ENCODE measurements at regions not wholly inside any gene's neighbourhood (a gene's known extent, or its start where the extent isn't known, plus 50 kb on each side); places are given as distances from the start of the nearest gene placed in this dataset.

DNA sequence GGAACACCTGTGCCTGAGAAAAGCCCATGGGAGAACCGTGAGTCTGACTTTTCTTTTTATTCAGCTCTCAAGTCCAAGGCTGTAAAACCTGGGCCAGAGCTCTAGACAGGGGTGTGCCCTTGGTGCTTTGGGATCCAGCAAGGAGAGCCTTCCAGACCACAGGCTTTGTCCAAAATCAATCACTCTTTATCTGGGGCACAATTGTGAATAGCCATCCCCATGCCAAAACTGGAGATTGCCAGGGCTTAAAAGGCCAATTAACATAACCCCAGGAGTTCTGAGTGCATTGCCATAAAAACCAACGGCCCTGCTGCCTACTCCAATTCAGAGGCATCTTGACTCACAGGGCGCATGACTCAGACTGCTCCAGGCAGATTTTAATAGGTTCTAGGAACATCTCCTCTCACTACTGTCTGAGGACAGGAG is 391.8 kb downstream of the ARHGEF28 start:
- peaks cover 6% of the 10 kb centered on the region for H3K27me3 Mint-ChIP-seq
- no peaks in the 10 kb centered on the region for H3K4me1 Mint-ChIP-seq
- H3K36me3 Mint-ChIP-seq: no peaks in the 10 kb centered on the region
- no peak overlapping the region for H3K27ac Mint-ChIP-seq
- no peaks in the 10 kb centered on the region for H3K9me3 Mint-ChIP-seq (ENCODE audit: low read depth)
- CTCF ChIA-PET: no interaction called here
- H3K4me3 Mint-ChIP-seq: no peak overlapping the region
- no peak for ATAC-seq
- DNase-seq: no peak

DNA sequence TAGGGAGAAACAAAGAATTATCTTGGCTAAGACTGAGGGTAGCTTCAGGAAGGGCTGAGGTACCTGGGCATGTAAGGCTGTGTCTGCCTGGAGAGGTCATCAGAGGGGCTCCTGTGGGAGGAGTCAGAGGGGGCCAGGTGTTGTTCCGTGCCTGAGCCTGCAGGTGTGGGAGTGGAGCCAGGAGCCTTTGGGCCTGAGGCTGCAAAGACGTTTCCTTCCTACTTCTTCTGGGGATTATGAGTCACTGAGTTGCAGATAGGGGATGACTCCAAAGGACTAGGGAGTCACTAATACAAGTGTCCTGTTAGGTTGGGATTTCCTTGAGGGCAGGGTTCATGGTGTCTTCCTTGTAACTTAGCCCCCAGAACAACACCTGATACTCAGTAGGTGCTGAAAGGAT is 391.1 kb downstream of the ARHGEF28 start:
- DNase-seq (no peak), ATAC-seq (no peak)
- no peaks in the 10 kb centered on the region for H3K4me1 Mint-ChIP-seq
- H3K36me3 Mint-ChIP-seq: no peaks in the 10 kb centered on the region
- H3K27ac Mint-ChIP-seq: no peak overlapping the region
- no peak overlapping the region for H3K4me3 Mint-ChIP-seq
- CTCF ChIA-PET: no interaction called here
- peaks cover 8% of the 10 kb centered on the region for H3K27me3 Mint-ChIP-seq
- H3K9me3 Mint-ChIP-seq (ENCODE audit: low read depth): no peaks in the 10 kb centered on the region

DNA sequence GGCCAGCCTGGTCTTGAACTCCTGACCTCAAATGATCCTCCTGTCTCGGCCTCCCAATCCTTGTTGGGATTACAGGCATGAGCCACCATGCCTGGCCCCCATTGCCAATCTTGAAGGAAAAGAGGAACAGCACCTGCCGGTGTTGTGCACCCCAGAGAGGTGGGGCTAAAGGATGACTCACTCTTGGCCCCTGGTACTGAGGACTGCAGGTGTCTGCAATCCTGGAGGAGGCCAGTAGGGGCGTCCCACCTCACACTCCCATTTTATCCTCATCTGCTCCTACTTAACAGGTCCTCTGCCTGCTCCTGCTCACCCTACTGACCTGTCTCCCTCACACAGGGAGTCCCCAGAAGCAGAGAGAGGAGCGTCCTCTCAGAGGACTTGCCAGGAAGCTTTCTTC is 390.4 kb downstream of the ARHGEF28 start:
- no peaks in the 10 kb centered on the region for H3K9me3 Mint-ChIP-seq (ENCODE audit: low read depth)
- ATAC-seq (no peak), DNase-seq (no peak)
- no peaks in the 10 kb centered on the region for H3K4me1 Mint-ChIP-seq
- peaks cover 9% of the 10 kb centered on the region for H3K27me3 Mint-ChIP-seq
- H3K36me3 Mint-ChIP-seq: no peaks in the 10 kb centered on the region
- H3K27ac Mint-ChIP-seq: no peak overlapping the region
- no peak overlapping the region for H3K4me3 Mint-ChIP-seq
- CTCF ChIA-PET: no interaction called here

DNA sequence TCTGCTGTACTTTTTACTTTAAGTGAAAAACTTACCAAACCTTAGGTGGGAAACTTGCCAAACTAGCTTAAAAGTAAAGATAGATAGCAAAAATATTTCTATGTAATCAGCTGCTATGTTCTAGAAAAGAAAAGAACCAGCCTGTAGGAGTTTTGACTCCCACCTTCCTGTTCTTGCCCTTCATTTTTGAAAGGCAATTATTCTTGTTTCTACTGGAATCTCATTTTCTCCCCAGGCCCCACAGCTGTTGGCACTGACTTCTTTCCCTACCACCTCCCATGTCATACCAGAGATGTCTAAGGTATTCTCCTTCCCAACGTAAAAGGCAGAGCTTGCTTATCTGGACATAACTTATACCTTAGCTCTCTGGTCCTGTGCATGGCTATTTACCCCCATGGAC is 389.7 kb downstream of the ARHGEF28 start:
- Mint-ChIP-seq H3K9me3 (ENCODE audit: low read depth) (no peaks in the 10 kb centered on the region), H3K4me3 (no peak overlapping the region), H3K27me3 (peaks cover 14% of the 10 kb centered on the region), H3K27ac (no peak overlapping the region), H3K36me3 (no peaks in the 10 kb centered on the region), H3K4me1 (no peaks in the 10 kb centered on the region)
- DNase-seq (no peak), ATAC-seq (no peak)
- CTCF ChIA-PET: no interaction called here

DNA sequence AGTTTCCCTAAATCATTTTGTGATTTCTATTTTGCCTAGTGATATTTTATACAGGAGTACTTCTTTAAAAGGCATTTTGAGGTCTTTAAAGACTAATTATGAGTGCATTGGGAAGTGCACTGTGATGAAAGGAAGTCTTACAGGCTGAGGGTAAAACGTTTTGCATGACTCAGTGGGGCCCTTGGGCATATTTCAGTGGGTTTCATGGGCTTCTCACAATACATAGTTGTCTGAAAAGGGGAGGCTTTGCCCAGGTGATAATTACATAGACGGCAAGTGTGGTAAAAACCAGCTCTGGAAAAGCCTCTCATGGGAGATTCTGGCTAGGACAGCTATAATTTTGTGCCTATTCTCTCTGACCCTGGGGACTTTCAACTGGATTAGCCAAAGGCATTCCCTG is 387.2 kb downstream of the ARHGEF28 start:
- no peak for DNase-seq
- no peaks in the 10 kb centered on the region for H3K4me1 Mint-ChIP-seq
- no peak for ATAC-seq
- H3K27me3 Mint-ChIP-seq: peaks cover 12% of the 10 kb centered on the region
- no peaks in the 10 kb centered on the region for H3K9me3 Mint-ChIP-seq (ENCODE audit: low read depth)
- CTCF ChIA-PET: no interaction called here
- no peak overlapping the region for H3K4me3 Mint-ChIP-seq
- H3K36me3 Mint-ChIP-seq: no peaks in the 10 kb centered on the region
- no peak overlapping the region for H3K27ac Mint-ChIP-seq

DNA sequence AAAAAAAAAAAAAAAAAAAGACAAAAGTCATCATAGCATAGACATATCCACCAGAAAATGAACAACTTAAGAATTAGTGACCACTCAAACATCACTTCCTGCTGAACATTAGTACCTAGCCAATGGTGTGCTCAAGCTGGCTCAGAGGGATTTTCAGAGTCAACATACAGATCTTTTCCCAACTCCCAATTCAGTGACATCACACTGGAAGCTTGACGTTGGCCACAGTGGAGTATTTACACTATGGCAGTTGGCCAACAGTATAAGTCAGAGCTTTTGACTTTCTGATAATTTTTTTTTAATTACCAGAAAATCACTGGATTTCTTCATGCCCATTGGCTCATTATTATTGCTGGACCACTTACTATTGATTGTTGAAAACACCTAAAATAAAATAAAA is 383.5 kb downstream of the ARHGEF28 start:
- no peak for ATAC-seq
- H3K36me3 Mint-ChIP-seq: no peaks in the 10 kb centered on the region
- CTCF ChIA-PET: no interaction called here

DNA sequence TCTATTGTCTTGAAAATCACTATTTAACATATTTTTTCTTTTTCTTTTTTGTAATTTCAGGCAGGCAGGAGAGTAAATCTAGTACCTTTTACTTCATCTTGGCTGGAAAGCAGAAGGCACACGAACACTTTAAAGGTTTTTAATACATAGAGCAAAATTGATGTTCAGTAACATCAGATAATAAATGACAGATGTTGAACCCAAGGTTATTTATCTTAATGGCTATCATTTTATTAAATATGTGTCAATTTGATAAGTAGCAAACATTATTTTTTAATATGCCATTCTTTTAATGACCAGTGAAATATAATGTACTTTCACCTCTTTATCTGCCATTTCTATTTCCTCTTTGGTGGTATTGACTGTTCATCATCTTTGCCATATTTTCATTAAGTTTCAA is 381.2 kb downstream of the ARHGEF28 start:
- no peak for ATAC-seq
- CTCF ChIA-PET: no interaction called here
- Mint-ChIP-seq H3K9me3 (ENCODE audit: low read depth) (no peaks in the 10 kb centered on the region), H3K27ac (no peak overlapping the region), H3K27me3 (peaks cover 10% of the 10 kb centered on the region), H3K4me3 (no peak overlapping the region), H3K36me3 (no peaks in the 10 kb centered on the region), H3K4me1 (no peaks in the 10 kb centered on the region)
- DNase-seq: no peak

More for the DNA sequence above, 383.5 kb downstream of the ARHGEF28 start:
- H3K9me3 Mint-ChIP-seq (ENCODE audit: low read depth): no peaks in the 10 kb centered on the region
- H3K4me1 Mint-ChIP-seq: no peaks in the 10 kb centered on the region
- peaks cover 10% of the 10 kb centered on the region for H3K27me3 Mint-ChIP-seq
- no peak overlapping the region for H3K27ac Mint-ChIP-seq
- H3K4me3 Mint-ChIP-seq: no peak overlapping the region
- no peak for DNase-seq

DNA sequence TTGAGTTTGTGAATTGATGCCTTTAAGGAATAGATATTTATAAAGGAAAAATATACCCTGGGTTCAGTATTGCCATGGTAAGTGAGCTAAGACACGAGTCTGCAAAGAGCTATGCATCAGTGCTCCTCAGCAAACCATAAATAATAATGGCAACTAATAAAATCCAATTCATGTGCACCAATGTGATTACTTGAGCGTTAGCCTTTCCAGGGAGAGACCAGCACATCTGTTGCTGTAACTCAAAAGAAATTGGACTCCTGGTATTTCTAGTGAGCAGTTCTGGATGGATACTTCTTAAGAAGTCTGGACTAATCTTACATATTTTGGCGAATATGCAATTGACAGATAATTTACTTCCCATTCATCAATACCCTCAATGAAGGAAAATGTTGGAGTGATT is 373.3 kb downstream of the ARHGEF28 start:
- Mint-ChIP-seq H3K4me3 (no peak overlapping the region), H3K4me1 (no peaks in the 10 kb centered on the region), H3K27me3 (peaks cover 6% of the 10 kb centered on the region), H3K27ac (no peak overlapping the region), H3K9me3 (ENCODE audit: low read depth) (no peaks in the 10 kb centered on the region), H3K36me3 (no peaks in the 10 kb centered on the region)
- ATAC-seq: no peak
- DNase-seq: no peak
- CTCF ChIA-PET: no interaction called here

DNA sequence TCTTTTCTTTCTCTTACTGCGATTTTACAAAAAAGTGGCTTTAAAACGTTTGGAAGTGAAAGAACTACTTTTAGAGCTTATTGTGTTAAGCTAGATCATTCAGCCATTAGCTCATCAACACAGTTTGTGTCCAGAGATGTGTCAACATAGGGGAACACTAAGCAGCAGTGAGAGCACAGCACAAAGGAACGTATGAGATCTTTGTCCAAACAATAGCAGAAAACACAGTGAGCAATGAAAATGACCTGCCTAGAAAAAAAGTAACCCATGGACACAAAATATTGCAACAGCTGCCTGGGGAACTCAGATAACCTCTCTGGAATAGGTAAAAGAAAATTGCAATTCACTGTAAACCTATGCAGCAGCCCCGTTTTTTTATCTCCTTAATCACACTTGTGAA is 372.5 kb downstream of the ARHGEF28 start:
- Mint-ChIP-seq H3K27ac (no peak overlapping the region), H3K9me3 (ENCODE audit: low read depth) (no peaks in the 10 kb centered on the region), H3K4me3 (no peak overlapping the region), H3K36me3 (no peaks in the 10 kb centered on the region), H3K4me1 (no peaks in the 10 kb centered on the region), H3K27me3 (peaks cover 9% of the 10 kb centered on the region)
- CTCF ChIA-PET: no interaction called here
- ATAC-seq: no peak
- no peak for DNase-seq

DNA sequence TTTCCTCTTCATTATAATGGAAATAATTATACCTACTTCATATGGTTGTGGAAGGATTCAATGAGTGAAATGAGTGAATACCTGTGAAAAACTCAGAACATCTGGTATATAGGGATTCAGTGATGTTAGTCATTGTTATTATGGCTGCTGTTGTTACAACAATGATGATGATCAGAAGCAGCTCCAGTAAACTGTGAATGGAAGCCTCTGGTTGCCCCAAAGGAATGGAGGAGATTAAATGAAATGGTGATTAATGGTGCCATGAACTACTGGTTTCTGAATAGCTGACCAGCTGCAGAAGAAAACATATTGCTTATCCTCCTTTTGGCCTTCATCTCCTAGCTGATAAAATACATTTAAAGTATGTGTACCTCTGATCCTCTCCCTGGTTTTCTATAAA is 372.0 kb downstream of the ARHGEF28 start:
- H3K27ac Mint-ChIP-seq: no peak overlapping the region
- H3K36me3 Mint-ChIP-seq: no peaks in the 10 kb centered on the region
- no peaks in the 10 kb centered on the region for H3K4me1 Mint-ChIP-seq
- peaks cover 9% of the 10 kb centered on the region for H3K27me3 Mint-ChIP-seq
- no peak for ATAC-seq
- H3K4me3 Mint-ChIP-seq: no peak overlapping the region
- CTCF ChIA-PET: no interaction called here
- DNase-seq: no peak
- no peaks in the 10 kb centered on the region for H3K9me3 Mint-ChIP-seq (ENCODE audit: low read depth)

DNA sequence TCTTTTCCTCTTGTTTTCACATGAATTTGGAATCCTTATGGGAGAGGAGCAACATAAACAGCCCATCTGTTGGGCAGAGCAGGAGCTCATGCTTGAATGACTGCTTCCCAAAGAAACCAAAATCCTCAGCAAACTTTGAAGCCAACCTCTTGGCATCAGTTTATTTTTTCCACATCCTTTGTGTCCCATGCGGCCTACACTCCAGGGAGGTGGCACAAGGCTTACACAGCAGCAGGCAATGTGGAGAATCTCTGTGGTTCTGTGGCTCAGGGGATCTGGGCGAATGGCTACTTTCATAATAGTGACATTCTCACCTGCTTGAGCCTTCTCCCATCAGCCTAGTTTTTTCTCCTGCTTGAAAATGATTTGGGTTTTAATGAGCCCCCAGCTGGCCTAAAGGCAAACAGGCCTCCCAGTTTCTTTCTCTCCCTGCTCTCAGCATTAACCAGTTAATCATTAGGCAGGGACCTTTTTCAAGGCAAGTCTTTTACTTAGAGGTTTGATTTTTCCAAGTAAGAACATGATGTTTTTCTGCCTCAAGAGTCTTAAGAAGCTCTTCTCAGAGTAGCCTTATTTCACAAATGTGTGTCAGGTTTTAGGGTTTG is 370.3 kb downstream of the ARHGEF28 start:
- no peak for ATAC-seq
- H3K4me1 Mint-ChIP-seq: no peaks in the 10 kb centered on the region
- H3K36me3 Mint-ChIP-seq: no peaks in the 10 kb centered on the region
- H3K27ac Mint-ChIP-seq: no peak overlapping the region
- H3K4me3 Mint-ChIP-seq: no peak overlapping the region
- DNase-seq: no peak
- CTCF ChIA-PET: no interaction called here
- peaks cover 12% of the 10 kb centered on the region for H3K27me3 Mint-ChIP-seq
- H3K9me3 Mint-ChIP-seq (ENCODE audit: low read depth): no peaks in the 10 kb centered on the region

DNA sequence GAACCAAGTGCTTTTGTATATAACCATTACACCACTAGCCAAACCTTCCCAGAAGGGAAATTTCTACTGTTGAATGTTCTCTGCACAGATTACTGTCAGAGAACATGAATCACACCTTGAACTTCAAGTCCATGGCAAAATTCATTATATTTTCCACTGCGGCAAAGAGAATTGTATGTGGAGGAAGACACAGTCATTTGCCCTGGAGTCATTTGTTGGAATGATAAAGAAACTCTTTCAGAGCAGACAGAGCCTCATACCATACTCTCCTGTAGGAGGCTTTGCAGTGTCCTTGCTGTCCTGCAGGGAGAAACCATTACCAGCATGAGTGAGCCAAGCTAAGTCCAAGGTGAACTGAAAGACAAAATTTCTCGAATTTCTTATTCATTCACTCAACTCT is 369.0 kb downstream of the ARHGEF28 start:
- peaks cover 12% of the 10 kb centered on the region for H3K27me3 Mint-ChIP-seq
- no peaks in the 10 kb centered on the region for H3K4me1 Mint-ChIP-seq
- ATAC-seq (no peak), DNase-seq (no peak)
- CTCF ChIA-PET: no interaction called here
- no peak overlapping the region for H3K4me3 Mint-ChIP-seq
- H3K9me3 Mint-ChIP-seq (ENCODE audit: low read depth): no peaks in the 10 kb centered on the region
- no peaks in the 10 kb centered on the region for H3K36me3 Mint-ChIP-seq
- H3K27ac Mint-ChIP-seq: no peak overlapping the region

Measured in activated CD8-positive, alpha-beta memory T cell treated with anti-CD3 and anti-CD28 coated beads, Interleukin-2, amount 10 ng/mL, durations not matched to agents 7 days and 5 days (primary cell).